Sigmoid colon (tissue), 6 donors: ENCODE measurements at regions not wholly inside any gene's neighbourhood (a gene's known extent, or its start where the extent isn't known, plus 50 kb on each side); places are given as distances from the start of the nearest gene placed in this dataset.

Experiments
- DNase-seq: peaks from one replicate; pipeline ENCODE4 v3.0.0-alpha.2; 2019
- H3K27ac ChIP-seq, 4 donors: fragments of 200-600 bp; sonication (generic); one replicate each; pipeline ENCODE4 v1.5.1; 2016 to 2019; ENCODE audit warnings: mild to moderate bottlenecking in 1 of 4
- H3K27me3 ChIP-seq, 3 donors: fragments of 200-600 bp; sonication (generic); one replicate each; pipeline ENCODE4 v1.5.1; 2019; ENCODE audit warnings: mild to moderate bottlenecking in 1 of 3
- H3K36me3 ChIP-seq, 4 donors: fragments of 200-600 bp; sonication (generic); one replicate each; pipeline ENCODE4 v1.5.1; 2016 to 2019
- H3K4me1 ChIP-seq, 4 donors: fragments of 200-600 bp; sonication (generic); one replicate each; pipeline ENCODE4 v1.5.1; 2017 to 2019
- H3K4me3 ChIP-seq, 4 donors: fragments of 200-600 bp; sonication (generic); one replicate each; pipeline ENCODE4 v1.5.1; 2017 to 2019; ENCODE audit warnings: mild to moderate bottlenecking in 2 of 4, moderate library complexity in 1 of 4
- H3K9me3 ChIP-seq, 4 donors: fragments of 200-600 bp in 3 of 4; sonication (generic) in 3 of 4; one replicate each; pipeline versions ENCODE4 v1.5.1 to v1.6.1; 2013 to 2019
- CTCF ChIP-seq, 4 experiments: fragments of 450-650 bp in 3 of 4; fragments of 200-600 bp in 1 of 4; IDR thresholded peaks; one replicate each; pipeline ENCODE4 v1.5.1; 2016 to 2019; ENCODE audit warnings: antibody characterized with exemption in 4 of 4, mild to moderate bottlenecking in 3 of 4, moderate library complexity in 2 of 4
- EP300 ChIP-seq, 4 donors: sonication (generic); formaldehyde crosslinking; IDR thresholded peaks; one replicate each; pipeline ENCODE4 v1.6.1; 2017; ENCODE audit warnings: antibody characterized with exemption in 4 of 4
- POLR2A ChIP-seq, 2 donors: fragments of 450-650 bp; IDR thresholded peaks; one replicate each; pipeline ENCODE4 v1.6.1; 2016; ENCODE audit warnings: antibody characterized with exemption in 2 of 2, mild to moderate bottlenecking in 2 of 2, moderate library complexity in 2 of 2
- POLR2AphosphoS5 ChIP-seq, 4 donors: sonication (generic); formaldehyde crosslinking; IDR thresholded peaks; one replicate each; pipeline ENCODE4 v1.6.1; 2017; ENCODE audit warnings: antibody characterized with exemption in 4 of 4
- WGBS, 2 donors: extraction: QIAGEN DNeasy Blood & Tissue Kit; methylation state at CpG; one replicate each; pipeline ENCODE4 v1.1.7; 2013; 5-methylcytosine and 5-hydroxymethylcytosine counted together
- intact Hi-C: fragments of 100-400 bp; cut with DNase I; formaldehyde crosslinking; loops from one replicate; pipeline ENCODE4 v1.15.1; 2023
- donor health status: healthy with polysubstance abuse.
- donor health status: healthy.

GRCh38 chr1:57520743-57521515 lies 97.1 kb upstream of the DAB1 start:
- no peaks in the 10 kb centered on the region for H3K27me3 ChIP-seq
- no peak overlapping the region for H3K4me3 ChIP-seq
- no peaks in the 10 kb centered on the region for H3K4me1 ChIP-seq
- H3K36me3 ChIP-seq, result no peaks in the 10 kb centered on the region
- no peak for TF ChIP-seq CTCF (IDR thresholded peaks at IDR 0.05)
- no peak for TF ChIP-seq EP300 (IDR thresholded peaks at IDR 0.05)
- no peak for TF ChIP-seq POLR2A (IDR thresholded peaks at IDR 0.05)
- no peak for TF ChIP-seq POLR2AphosphoS5 (IDR thresholded peaks at IDR 0.05)
- 53 to 58% methylated on average over 5 of the region's 5 CpGs for WGBS, 2 donors
- DNase-seq, result no peak
- H3K9me3 ChIP-seq, result no peaks in the 10 kb centered on the region
- intact Hi-C loops, result no loop called here
- no peak overlapping the region for H3K27ac ChIP-seq

GRCh38 chr1:57518496-57518895 lies 94.6 kb upstream of the DAB1 start:
- Histone ChIP-seq H3K4me1 (no peaks in the 10 kb centered on the region), H3K9me3 (no peaks in the 10 kb centered on the region)
- WGBS, 2 donors, result 45 to 49% methylated on average over 3 of the region's 3 CpGs

GRCh38 chr1:57517587-57518374 lies 93.9 kb upstream of the DAB1 start:
- no peaks in the 10 kb centered on the region for H3K4me1 ChIP-seq
- no peak for TF ChIP-seq POLR2A (IDR thresholded peaks at IDR 0.05)
- no peak for TF ChIP-seq EP300 (IDR thresholded peaks at IDR 0.05)
- TF ChIP-seq CTCF (IDR thresholded peaks at IDR 0.05), result no peak
- TF ChIP-seq POLR2AphosphoS5 (IDR thresholded peaks at IDR 0.05), result no peak
- no peak for DNase-seq
- H3K27me3 ChIP-seq, result no peaks in the 10 kb centered on the region
- H3K4me3 ChIP-seq, result no peak overlapping the region
- H3K36me3 ChIP-seq, result no peaks in the 10 kb centered on the region
- intact Hi-C loops, result no loop called here
- 48 to 61% methylated on average over 7 of the region's 7 CpGs for WGBS, 2 donors
- no peaks in the 10 kb centered on the region for H3K9me3 ChIP-seq
- H3K27ac ChIP-seq, result no peak overlapping the region

More at GRCh38 chr1:57518496-57518895, 94.6 kb upstream of the DAB1 start:
- H3K27me3 ChIP-seq, result no peaks in the 10 kb centered on the region
- intact Hi-C loops, result no loop called here
- H3K27ac ChIP-seq, result no peak overlapping the region
- no peak for TF ChIP-seq CTCF (IDR thresholded peaks at IDR 0.05)
- no peak for TF ChIP-seq POLR2AphosphoS5 (IDR thresholded peaks at IDR 0.05)
- TF ChIP-seq POLR2A (IDR thresholded peaks at IDR 0.05), result no peak
- TF ChIP-seq EP300 (IDR thresholded peaks at IDR 0.05), result no peak
- no peak overlapping the region for H3K4me3 ChIP-seq
- DNase-seq, result no peak
- H3K36me3 ChIP-seq, result no peaks in the 10 kb centered on the region

- H3K4me3 ChIP-seq, result no peak overlapping the region
- WGBS, 2 donors, result 53 to 55% methylated on average over 1 of the region's 1 CpG
- intact Hi-C loops, result no loop called here
Measured at GRCh38 chr1:57512386-57512785, 88.5 kb upstream of the DAB1 start.

More at GRCh38 chr1:57512386-57512785, 88.5 kb upstream of the DAB1 start:
- Histone ChIP-seq H3K4me1 (no peaks in the 10 kb centered on the region), H3K27me3 (no peaks in the 10 kb centered on the region), H3K9me3 (no peaks in the 10 kb centered on the region), H3K36me3 (no peaks in the 10 kb centered on the region), H3K27ac (no peak overlapping the region)
- no peak for DNase-seq
- TF ChIP-seq EP300 (IDR thresholded peaks at IDR 0.05) (no peak), POLR2AphosphoS5 (IDR thresholded peaks at IDR 0.05) (no peak), CTCF (IDR thresholded peaks at IDR 0.05) (no peak)
